ENCODE measurements at regions not wholly inside any gene's neighbourhood (a gene's known extent, or its start where the extent isn't known, plus 50 kb on each side); places are given as distances from the start of the nearest gene placed in this dataset.

- intact Hi-C loops (cut with DNase I; ENCODE audit: low total_unique reads) (no loop called here), in situ Hi-C loops (cut with MboI; ENCODE audit: low sequenced_read_pairs in 4 of 4) (no loop called here)
- Histone ChIP-seq H3K4me1 (no peaks in the 10 kb centered on the region), H3K27ac (no peak overlapping the region), H3K9me3 (no peaks in the 10 kb centered on the region), H3K27me3 (no peaks in the 10 kb centered on the region), H3K4me3 (no peak overlapping the region), H3K36me3 (no peaks in the 10 kb centered on the region)
- ATAC-seq (no peak), DNase-seq (peak in 1 of 2 donors; percentile 8)
- TF ChIP-seq CTCF (IDR thresholded peaks at IDR 0.05 in 4 of 5, conservative IDR thresholded peaks at IDR 0.05 in 1 of 5) (no peak), POLR2A (IDR thresholded peaks at IDR 0.05) (no peak)
These were observed 749.4 kb downstream of the ARAP2 start for GRCh38 chr4:35494955-35495354.

GRCh38 chr4:35500812-35501211 lies 743.5 kb downstream of the ARAP2 start:
- no peak for DNase-seq
- in situ Hi-C loops (cut with MboI; ENCODE audit: low sequenced_read_pairs in 4 of 4), result no loop called here
- TF ChIP-seq POLR2A (IDR thresholded peaks at IDR 0.05), result no peak
- TF ChIP-seq CTCF (IDR thresholded peaks at IDR 0.05 in 4 of 5, conservative IDR thresholded peaks at IDR 0.05 in 1 of 5), result no peak
- Histone ChIP-seq H3K36me3 (no peaks in the 10 kb centered on the region), H3K4me1 (no peaks in the 10 kb centered on the region), H3K27me3 (no peaks in the 10 kb centered on the region), H3K27ac (no peak overlapping the region), H3K9me3 (no peaks in the 10 kb centered on the region), H3K4me3 (no peak overlapping the region)
- intact Hi-C loops (cut with DNase I; ENCODE audit: low total_unique reads), result no loop called here
- no peak for ATAC-seq

GRCh38 chr4:35503435-35503834 lies 740.9 kb downstream of the ARAP2 start:
- TF ChIP-seq CTCF (IDR thresholded peaks at IDR 0.05 in 4 of 5, conservative IDR thresholded peaks at IDR 0.05 in 1 of 5) (no peak), POLR2A (IDR thresholded peaks at IDR 0.05) (no peak)
- Histone ChIP-seq H3K4me3 (no peak overlapping the region), H3K4me1 (no peaks in the 10 kb centered on the region), H3K27ac (no peak overlapping the region), H3K9me3 (no peaks in the 10 kb centered on the region), H3K36me3 (no peaks in the 10 kb centered on the region), H3K27me3 (no peaks in the 10 kb centered on the region)
- intact Hi-C loops (cut with DNase I; ENCODE audit: low total_unique reads) (no loop called here), in situ Hi-C loops (cut with MboI; ENCODE audit: low sequenced_read_pairs in 4 of 4) (no loop called here)
- DNase-seq (no peak), ATAC-seq (no peak)

- in situ Hi-C loops (cut with MboI; ENCODE audit: low sequenced_read_pairs in 4 of 4) (no loop called here), intact Hi-C loops (cut with DNase I; ENCODE audit: low total_unique reads) (no loop called here)
- ATAC-seq (no peak), DNase-seq (no peak)
- no peak overlapping the region for H3K27ac ChIP-seq
- no peak for TF ChIP-seq POLR2A (IDR thresholded peaks at IDR 0.05)
- no peak overlapping the region for H3K4me3 ChIP-seq
- H3K27me3 ChIP-seq, result no peaks in the 10 kb centered on the region
- H3K36me3 ChIP-seq, result no peaks in the 10 kb centered on the region
- H3K9me3 ChIP-seq, result no peaks in the 10 kb centered on the region
- no peaks in the 10 kb centered on the region for H3K4me1 ChIP-seq
These were observed 738.2 kb downstream of the ARAP2 start for GRCh38 chr4:35506161-35506560.

- DNase-seq (no peak), ATAC-seq (no peak)
- Histone ChIP-seq H3K4me3 (no peak overlapping the region), H3K4me1 (no peaks in the 10 kb centered on the region), H3K36me3 (no peaks in the 10 kb centered on the region), H3K27ac (no peak overlapping the region), H3K9me3 (no peaks in the 10 kb centered on the region), H3K27me3 (no peaks in the 10 kb centered on the region)
- intact Hi-C loops (cut with DNase I; ENCODE audit: low total_unique reads) (no loop called here), in situ Hi-C loops (cut with MboI; ENCODE audit: low sequenced_read_pairs in 4 of 4) (no loop called here)
- TF ChIP-seq CTCF (IDR thresholded peaks at IDR 0.05 in 4 of 5, conservative IDR thresholded peaks at IDR 0.05 in 1 of 5) (no peak), POLR2A (IDR thresholded peaks at IDR 0.05) (no peak)
These were observed 732.5 kb downstream of the ARAP2 start for GRCh38 chr4:35511851-35512250.
